HEK293 (cell line): ENCODE measurements at regions not wholly inside any gene's neighbourhood (a gene's known extent, or its start where the extent isn't known, plus 50 kb on each side); places are given as distances from the start of the nearest gene placed in this dataset.

Source experiments
- CTCF ChIA-PET: fragments of 350-600 bp; formaldehyde crosslinking; extraction: SDS; loops from one replicate; lab custom pipeline; 2021; ENCODE audit warnings: antibody characterized with exemption; lab: Yijun Ruan, JAX
- POLR2A ChIA-PET: fragments of 300-600 bp; formaldehyde crosslinking; extraction: SDS; loops from one replicate; lab custom pipeline; 2020; ENCODE audit warnings: antibody characterized with exemption, inconsistent platforms; lab: Yijun Ruan, JAX
- H3K27ac ChIP-seq: fragments of 200-500 bp; sonication (Bioruptor generic); 2 replicates; pipeline ENCODE4 v1.5.1; 2014; ENCODE audit warnings: low read depth, low read length, control low read depth, inconsistent platforms; ENCODE audit errors: extremely low read depth
- H3K36me3 ChIP-seq, 2 experiments: fragments of 200-500 bp in 1 of 2; sonication (Bioruptor generic) in 1 of 2; 1 replicate in 1 of 2; 2 replicates in 1 of 2; pipeline ENCODE4 v1.5.1; 2014 to 2017; ENCODE audit warnings: inconsistent platforms in 2 of 2, low read length in 2 of 2; ENCODE audit not compliant: control insufficient read depth in 2 of 2, insufficient read depth in 1 of 2
- H3K4me1 ChIP-seq: fragments of 200-500 bp; sonication (Bioruptor generic); 2 replicates; pipeline ENCODE4 v1.5.1; 2014; ENCODE audit warnings: mild to moderate bottlenecking, low read length, inconsistent platforms; ENCODE audit not compliant: control insufficient read depth, insufficient read depth
- H3K4me3 ChIP-seq: 2 replicates; pipeline ENCODE4 v1.5.1; 2011; ENCODE audit warnings: low read depth, mild to moderate bottlenecking, control low read depth, low read length, moderate library complexity
- H3K9me3 ChIP-seq: fragments of 200-500 bp; sonication (Bioruptor generic); 2 replicates; pipeline ENCODE4 v1.5.1; 2014; ENCODE audit warnings: low read depth, low read length, inconsistent platforms; ENCODE audit not compliant: control insufficient read depth, insufficient read depth
- OVOL3 ChIP-seq: fragments of 450-650 bp; formaldehyde crosslinking; IDR thresholded peaks from 2 replicates; pipeline ENCODE4 v1.5.1; 2016; ENCODE audit warnings: missing biosample characterization, missing genetic modification characterization
- SP3 ChIP-seq: fragments of 450-650 bp; formaldehyde crosslinking; IDR thresholded peaks from 2 replicates; pipeline ENCODE4 v1.5.1; 2016; ENCODE audit warnings: missing biosample characterization, missing genetic modification characterization
- WT1 ChIP-seq: fragments of 450-650 bp; formaldehyde crosslinking; IDR thresholded peaks from 2 replicates; pipeline ENCODE4 v1.5.1; 2016; ENCODE audit warnings: missing biosample characterization, missing genetic modification characterization
- ZBTB7A ChIP-seq: fragments of 450-650 bp; formaldehyde crosslinking; IDR thresholded peaks from 2 replicates; pipeline ENCODE4 v1.5.1; 2016; ENCODE audit warnings: low read depth, missing biosample characterization, missing genetic modification characterization
- ZNF19 ChIP-seq: fragments of 450-650 bp; formaldehyde crosslinking; IDR thresholded peaks from 2 replicates; pipeline ENCODE4; 2016; ENCODE audit warnings: missing biosample characterization, missing genetic modification characterization, low read depth
- ZNF239 ChIP-seq: fragments of 450-650 bp; formaldehyde crosslinking; IDR thresholded peaks from 2 replicates; pipeline ENCODE4 v1.5.1; 2016; ENCODE audit warnings: missing biosample characterization, missing genetic modification characterization
- ZNF311 ChIP-seq: fragments of 450-650 bp; formaldehyde crosslinking; IDR thresholded peaks from 2 replicates; pipeline ENCODE4 v1.5.1; 2017; ENCODE audit warnings: missing biosample characterization, missing genetic modification characterization, borderline replicate concordance
- ZNF426 ChIP-seq: fragments of 450-650 bp; formaldehyde crosslinking; IDR thresholded peaks from 2 replicates; pipeline ENCODE4 v1.5.1; 2017; ENCODE audit warnings: missing biosample characterization, missing genetic modification characterization, mild to moderate bottlenecking, inconsistent platforms, moderate library complexity
- ZNF529 ChIP-seq: fragments of 450-650 bp; formaldehyde crosslinking; IDR thresholded peaks from 2 replicates; pipeline ENCODE4 v1.5.1; 2017; ENCODE audit warnings: missing genetic modification characterization, missing biosample characterization; ENCODE audit not compliant: insufficient replicate concordance
- ZNF558 ChIP-seq: fragments of 450-650 bp; formaldehyde crosslinking; IDR thresholded peaks from 2 replicates; pipeline ENCODE4 v1.5.1; 2016; ENCODE audit warnings: missing biosample characterization, missing genetic modification characterization
- ZNF585B ChIP-seq: fragments of 450-650 bp; formaldehyde crosslinking; IDR thresholded peaks from 2 replicates; pipeline ENCODE4 v1.5.1; 2016; ENCODE audit warnings: missing biosample characterization, missing genetic modification characterization
- ZNF621 ChIP-seq: fragments of 450-650 bp; formaldehyde crosslinking; IDR thresholded peaks from 2 replicates; pipeline ENCODE4 v1.5.1; 2017; ENCODE audit warnings: missing biosample characterization, missing genetic modification characterization
- ZNF626 ChIP-seq: fragments of 450-650 bp; sonication (Bioruptor Pico); formaldehyde crosslinking; IDR thresholded peaks from 2 replicates; pipeline ENCODE4 v1.5.1; 2018; ENCODE audit warnings: missing biosample characterization, missing genetic modification characterization, inconsistent platforms
- TF ChIP-seq, protein P1 (sequence below): fragments of 450-650 bp; formaldehyde crosslinking; IDR thresholded peaks from 2 replicates; pipeline ENCODE4 v1.5.1; 2016; ENCODE audit warnings: missing biosample characterization, missing genetic modification characterization
- TF ChIP-seq, protein P2 (sequence below): fragments of 450-650 bp; formaldehyde crosslinking; IDR thresholded peaks from 2 replicates; pipeline ENCODE4 v1.5.1; 2017; ENCODE audit warnings: missing biosample characterization, missing genetic modification characterization
- TF ChIP-seq, protein P3 (sequence below): fragments of 450-650 bp; formaldehyde crosslinking; IDR thresholded peaks from 2 replicates; pipeline ENCODE4; 2016; ENCODE audit warnings: missing biosample characterization, missing genetic modification characterization
- TF ChIP-seq, protein P4 (sequence below): fragments of 450-650 bp; formaldehyde crosslinking; IDR thresholded peaks from 2 replicates; pipeline ENCODE4 v1.5.1; 2016; ENCODE audit warnings: missing biosample characterization, missing genetic modification characterization
- TF ChIP-seq, protein P5 (sequence below): IDR thresholded peaks from 2 replicates; pipeline ENCODE4 v1.6.1; 2011; ENCODE audit warnings: mild to moderate bottlenecking, low read depth, low read length, borderline replicate concordance
- TF ChIP-seq, protein P6 (sequence below): fragments of 450-650 bp; formaldehyde crosslinking; IDR thresholded peaks from 2 replicates; pipeline ENCODE4 v1.5.1; 2016; ENCODE audit warnings: missing biosample characterization, missing genetic modification characterization
- TF ChIP-seq, protein P7 (sequence below): fragments of 450-650 bp; IDR thresholded peaks from 2 replicates; pipeline ENCODE4 v1.5.1; 2018; ENCODE audit warnings: missing biosample characterization, mild to moderate bottlenecking, missing genetic modification characterization

DNA sequence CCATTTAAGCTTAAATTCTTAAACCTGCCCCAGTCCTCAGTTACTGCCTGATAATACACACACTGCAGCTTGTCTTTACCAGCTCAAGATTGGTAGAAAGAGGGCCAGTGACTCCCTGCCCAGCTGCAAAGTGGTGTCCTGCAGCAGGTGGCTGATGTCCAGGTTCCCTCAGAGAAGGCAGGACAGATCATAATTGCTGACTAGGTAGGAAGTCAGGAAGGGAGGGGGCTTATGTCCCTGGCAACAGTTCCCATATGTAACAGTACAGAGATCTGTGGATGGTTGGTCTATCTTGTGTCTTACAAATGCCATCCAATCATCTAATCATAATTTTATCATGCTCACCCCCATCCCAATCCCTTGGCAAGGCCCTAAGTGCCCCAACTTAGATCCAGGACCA lies 492.1 kb upstream of the PPP2R3A start:
- H3K27ac ChIP-seq = no peak overlapping the region
- H3K36me3 ChIP-seq = no peaks in the 10 kb centered on the region
- H3K9me3 ChIP-seq = no peaks in the 10 kb centered on the region
- TF ChIP-seq, protein P1, sequence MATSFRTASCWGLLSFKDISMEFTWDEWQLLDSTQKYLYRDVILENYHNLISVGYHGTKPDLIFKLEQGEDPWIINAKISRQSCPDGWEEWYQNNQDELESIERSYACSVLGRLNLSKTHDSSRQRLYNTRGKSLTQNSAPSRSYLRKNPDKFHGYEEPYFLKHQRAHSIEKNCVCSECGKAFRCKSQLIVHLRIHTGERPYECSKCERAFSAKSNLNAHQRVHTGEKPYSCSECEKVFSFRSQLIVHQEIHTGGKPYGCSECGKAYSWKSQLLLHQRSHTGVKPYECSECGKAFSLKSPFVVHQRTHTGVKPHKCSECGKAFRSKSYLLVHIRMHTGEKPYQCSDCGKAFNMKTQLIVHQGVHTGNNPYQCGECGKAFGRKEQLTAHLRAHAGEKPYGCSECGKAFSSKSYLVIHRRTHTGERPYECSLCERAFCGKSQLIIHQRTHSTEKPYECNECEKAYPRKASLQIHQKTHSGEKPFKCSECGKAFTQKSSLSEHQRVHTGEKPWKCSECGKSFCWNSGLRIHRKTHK = no peak
- TF ChIP-seq, protein P2, sequence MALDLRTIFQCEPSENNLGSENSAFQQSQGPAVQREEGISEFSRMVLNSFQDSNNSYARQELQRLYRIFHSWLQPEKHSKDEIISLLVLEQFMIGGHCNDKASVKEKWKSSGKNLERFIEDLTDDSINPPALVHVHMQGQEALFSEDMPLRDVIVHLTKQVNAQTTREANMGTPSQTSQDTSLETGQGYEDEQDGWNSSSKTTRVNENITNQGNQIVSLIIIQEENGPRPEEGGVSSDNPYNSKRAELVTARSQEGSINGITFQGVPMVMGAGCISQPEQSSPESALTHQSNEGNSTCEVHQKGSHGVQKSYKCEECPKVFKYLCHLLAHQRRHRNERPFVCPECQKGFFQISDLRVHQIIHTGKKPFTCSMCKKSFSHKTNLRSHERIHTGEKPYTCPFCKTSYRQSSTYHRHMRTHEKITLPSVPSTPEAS (tag by site-specific recombination) = no peak
- TF ChIP-seq ZNF19 (no peak), ZNF311 (no peak), ZNF621 (no peak), SP3 (no peak), ZNF239 (tag by site-specific recombination) (no peak), ZNF585B (no peak), ZNF558 (tag by site-specific recombination) (no peak), ZBTB7A (tag by site-specific recombination) (no peak), WT1 (tag by site-specific recombination) (no peak), ZNF529 (no peak), ZNF626 (tag by site-specific recombination) (no peak), OVOL3 (tag by site-specific recombination) (no peak), ZNF426 (tag by site-specific recombination) (no peak)
- TF ChIP-seq, protein P3, sequence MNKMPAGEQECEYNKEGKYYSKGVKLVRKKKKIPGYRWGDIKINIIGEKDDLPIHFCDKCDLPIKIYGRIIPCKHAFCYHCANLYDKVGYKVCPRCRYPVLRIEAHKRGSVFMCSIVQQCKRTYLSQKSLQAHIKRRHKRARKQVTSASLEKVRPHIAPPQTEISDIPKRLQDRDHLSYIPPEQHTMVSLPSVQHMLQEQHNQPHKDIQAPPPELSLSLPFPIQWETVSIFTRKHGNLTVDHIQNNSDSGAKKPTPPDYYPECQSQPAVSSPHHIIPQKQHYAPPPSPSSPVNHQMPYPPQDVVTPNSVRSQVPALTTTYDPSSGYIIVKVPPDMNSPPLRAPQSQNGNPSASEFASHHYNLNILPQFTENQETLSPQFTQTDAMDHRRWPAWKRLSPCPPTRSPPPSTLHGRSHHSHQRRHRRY (tag by site-specific recombination) = no peak
- TF ChIP-seq, protein P4, sequence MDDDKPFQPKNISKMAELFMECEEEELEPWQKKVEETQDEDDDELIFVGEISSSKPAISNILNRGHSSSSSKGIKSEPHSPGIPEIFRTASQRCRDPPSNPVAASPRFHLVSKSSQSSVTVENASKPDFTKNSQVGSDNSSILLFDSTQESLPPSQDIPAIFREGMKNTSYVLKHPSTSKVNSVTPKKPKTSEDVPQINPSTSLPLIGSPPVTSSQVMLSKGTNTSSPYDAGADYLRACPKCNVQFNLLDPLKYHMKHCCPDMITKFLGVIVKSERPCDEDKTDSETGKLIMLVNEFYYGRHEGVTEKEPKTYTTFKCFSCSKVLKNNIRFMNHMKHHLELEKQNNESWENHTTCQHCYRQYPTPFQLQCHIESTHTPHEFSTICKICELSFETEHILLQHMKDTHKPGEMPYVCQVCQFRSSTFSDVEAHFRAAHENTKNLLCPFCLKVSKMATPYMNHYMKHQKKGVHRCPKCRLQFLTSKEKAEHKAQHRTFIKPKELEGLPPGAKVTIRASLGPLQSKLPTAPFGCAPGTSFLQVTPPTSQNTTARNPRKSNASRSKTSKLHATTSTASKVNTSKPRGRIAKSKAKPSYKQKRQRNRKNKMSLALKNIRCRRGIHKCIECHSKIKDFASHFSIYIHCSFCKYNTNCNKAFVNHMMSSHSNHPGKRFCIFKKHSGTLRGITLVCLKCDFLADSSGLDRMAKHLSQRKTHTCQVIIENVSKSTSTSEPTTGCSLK (tag by site-specific recombination) = no peak
- TF ChIP-seq, protein P5, sequence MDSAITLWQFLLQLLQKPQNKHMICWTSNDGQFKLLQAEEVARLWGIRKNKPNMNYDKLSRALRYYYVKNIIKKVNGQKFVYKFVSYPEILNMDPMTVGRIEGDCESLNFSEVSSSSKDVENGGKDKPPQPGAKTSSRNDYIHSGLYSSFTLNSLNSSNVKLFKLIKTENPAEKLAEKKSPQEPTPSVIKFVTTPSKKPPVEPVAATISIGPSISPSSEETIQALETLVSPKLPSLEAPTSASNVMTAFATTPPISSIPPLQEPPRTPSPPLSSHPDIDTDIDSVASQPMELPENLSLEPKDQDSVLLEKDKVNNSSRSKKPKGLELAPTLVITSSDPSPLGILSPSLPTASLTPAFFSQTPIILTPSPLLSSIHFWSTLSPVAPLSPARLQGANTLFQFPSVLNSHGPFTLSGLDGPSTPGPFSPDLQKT = no peak
- TF ChIP-seq, protein P6, sequence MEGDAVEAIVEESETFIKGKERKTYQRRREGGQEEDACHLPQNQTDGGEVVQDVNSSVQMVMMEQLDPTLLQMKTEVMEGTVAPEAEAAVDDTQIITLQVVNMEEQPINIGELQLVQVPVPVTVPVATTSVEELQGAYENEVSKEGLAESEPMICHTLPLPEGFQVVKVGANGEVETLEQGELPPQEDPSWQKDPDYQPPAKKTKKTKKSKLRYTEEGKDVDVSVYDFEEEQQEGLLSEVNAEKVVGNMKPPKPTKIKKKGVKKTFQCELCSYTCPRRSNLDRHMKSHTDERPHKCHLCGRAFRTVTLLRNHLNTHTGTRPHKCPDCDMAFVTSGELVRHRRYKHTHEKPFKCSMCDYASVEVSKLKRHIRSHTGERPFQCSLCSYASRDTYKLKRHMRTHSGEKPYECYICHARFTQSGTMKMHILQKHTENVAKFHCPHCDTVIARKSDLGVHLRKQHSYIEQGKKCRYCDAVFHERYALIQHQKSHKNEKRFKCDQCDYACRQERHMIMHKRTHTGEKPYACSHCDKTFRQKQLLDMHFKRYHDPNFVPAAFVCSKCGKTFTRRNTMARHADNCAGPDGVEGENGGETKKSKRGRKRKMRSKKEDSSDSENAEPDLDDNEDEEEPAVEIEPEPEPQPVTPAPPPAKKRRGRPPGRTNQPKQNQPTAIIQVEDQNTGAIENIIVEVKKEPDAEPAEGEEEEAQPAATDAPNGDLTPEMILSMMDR = no peak
- TF ChIP-seq, protein P7, sequence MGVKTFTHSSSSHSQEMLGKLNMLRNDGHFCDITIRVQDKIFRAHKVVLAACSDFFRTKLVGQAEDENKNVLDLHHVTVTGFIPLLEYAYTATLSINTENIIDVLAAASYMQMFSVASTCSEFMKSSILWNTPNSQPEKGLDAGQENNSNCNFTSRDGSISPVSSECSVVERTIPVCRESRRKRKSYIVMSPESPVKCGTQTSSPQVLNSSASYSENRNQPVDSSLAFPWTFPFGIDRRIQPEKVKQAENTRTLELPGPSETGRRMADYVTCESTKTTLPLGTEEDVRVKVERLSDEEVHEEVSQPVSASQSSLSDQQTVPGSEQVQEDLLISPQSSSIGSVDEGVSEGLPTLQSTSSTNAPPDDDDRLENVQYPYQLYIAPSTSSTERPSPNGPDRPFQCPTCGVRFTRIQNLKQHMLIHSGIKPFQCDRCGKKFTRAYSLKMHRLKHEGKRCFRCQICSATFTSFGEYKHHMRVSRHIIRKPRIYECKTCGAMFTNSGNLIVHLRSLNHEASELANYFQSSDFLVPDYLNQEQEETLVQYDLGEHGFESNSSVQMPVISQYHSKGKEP (tag by site-specific recombination) = no peak
- no peak overlapping the region for H3K4me3 ChIP-seq
- POLR2A ChIA-PET = no interaction called here
- no peaks in the 10 kb centered on the region for H3K4me1 ChIP-seq
- CTCF ChIA-PET = no interaction called here
